ENCODE measurements at regions not wholly inside any gene's neighbourhood (a gene's known extent, or its start where the extent isn't known, plus 50 kb on each side); places are given as distances from the start of the nearest gene placed in this dataset.

- no peak for DNase-seq (ENCODE audit: low read depth)
These were observed 101.9 kb downstream of the SLIT2 start for GRCh38 chr4:20353646-20354045.

GRCh38 chr4:20354120-20354519, 102.4 kb downstream of the SLIT2 start:
- DNase-seq (ENCODE audit: low read depth), result no peak

DNA sequence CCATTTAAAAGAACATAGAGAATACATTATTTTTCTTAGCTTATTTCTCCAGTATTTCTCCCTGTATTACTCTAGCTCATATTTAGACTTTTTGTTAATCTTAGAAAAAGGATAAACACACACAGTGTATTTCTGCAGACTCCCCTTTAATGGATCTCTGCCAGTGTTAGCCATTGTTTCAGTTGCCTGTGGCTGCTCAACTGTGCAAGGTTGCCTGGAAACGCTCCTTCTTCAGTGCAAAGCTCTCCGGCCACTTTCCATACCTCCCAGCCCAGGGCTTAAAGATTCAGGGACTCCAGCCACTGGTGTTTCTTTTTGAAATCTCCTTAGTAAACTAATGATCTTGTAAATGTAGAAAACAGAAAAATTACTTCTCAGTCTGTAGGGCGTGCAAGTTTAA, 104.9 kb downstream of the SLIT2 start:
- no peak for DNase-seq (ENCODE audit: low read depth)

GRCh38 chr4:20358110-20358509, 106.4 kb downstream of the SLIT2 start:
- DNase-seq (ENCODE audit: low read depth), result no peak

DNA sequence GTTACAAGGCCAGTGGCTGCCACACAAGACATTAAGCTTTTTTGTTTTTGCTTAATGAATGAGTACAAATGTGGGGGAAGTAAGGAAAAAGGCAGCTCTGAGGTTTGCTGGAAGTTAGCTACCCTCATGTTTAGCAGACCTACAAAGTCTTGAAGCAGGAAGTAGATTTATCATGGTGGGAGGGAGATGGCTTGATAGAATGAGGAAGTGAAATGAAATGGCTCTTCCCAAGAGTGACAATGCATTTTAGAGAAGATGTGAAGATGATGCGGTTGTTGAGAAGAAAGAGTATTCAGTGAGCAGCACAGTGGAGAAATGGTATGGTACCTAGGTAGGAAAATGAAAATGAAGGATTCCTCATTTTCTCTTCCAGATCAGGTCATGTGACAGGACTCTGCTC, 108.0 kb downstream of the SLIT2 start:
- DNase-seq (ENCODE audit: low read depth), result no peak

DNA sequence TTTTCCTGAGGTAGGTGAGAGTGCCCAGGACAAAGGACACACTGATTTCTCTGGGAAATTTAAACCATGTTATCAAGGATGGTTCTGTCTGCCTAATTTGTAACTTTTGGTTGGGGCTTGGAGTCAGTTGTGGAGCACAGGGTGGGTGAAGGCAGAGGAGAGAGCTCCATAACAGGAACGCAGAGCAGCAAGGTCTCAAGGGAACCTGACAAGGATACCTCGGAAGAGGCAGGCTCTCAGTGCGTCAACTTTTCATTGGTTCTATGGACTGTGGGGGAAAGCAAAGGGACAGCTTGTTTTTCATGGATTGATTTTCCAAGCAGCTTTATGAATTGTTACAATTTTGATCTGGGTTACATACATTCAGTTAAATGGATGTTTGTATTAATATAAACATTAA, 110.4 kb downstream of the SLIT2 start:
- no peak for DNase-seq (ENCODE audit: low read depth)

DNA sequence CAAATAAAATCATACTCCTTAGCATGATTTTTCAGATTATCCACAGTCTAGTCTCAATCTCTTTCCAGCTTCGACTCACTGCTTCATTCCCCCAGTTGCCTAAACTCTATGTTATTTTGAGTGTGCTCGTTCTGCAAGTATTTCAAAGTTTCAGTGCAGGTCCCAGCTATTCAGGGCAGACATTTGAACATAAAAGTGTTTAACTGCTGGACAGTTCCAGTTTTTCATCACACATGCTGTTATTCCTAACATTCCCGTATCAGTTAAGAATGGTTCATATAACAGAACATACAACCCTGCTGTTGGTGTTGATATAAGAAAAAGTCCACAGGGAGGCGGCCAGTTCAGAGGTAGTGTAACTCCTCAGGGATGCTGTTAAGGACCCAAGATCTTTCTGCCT, 113.3 kb downstream of the SLIT2 start:
- DNase-seq (ENCODE audit: low read depth), result no peak

- DNase-seq (ENCODE audit: low read depth), result no peak
These were observed 115.7 kb downstream of the SLIT2 start for GRCh38 chr4:20367446-20367845.

GRCh38 chr4:20368926-20369325, 117.2 kb downstream of the SLIT2 start:
- no peak for DNase-seq (ENCODE audit: low read depth)

DNA sequence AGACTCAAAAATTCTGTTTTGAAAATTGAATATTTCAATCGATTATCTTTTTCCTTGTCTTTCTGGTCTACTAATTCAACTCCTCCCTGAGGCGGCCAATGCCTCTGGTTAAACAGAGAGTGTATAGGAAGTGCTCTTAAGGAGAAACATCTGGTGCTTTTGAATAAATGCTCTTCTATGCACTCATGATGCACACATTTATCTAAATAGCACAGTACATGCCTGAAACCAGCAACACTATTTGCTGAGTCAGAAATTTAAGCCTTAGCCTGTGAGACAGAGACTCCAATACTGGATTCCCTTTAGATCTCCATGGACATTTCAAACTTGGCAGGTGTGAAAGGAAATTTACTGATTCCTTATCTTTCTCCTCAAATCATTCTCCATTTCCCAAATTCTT, 118.6 kb downstream of the SLIT2 start:
- no peak for DNase-seq (ENCODE audit: low read depth)

GRCh38 chr4:20376070-20376469, 124.4 kb downstream of the SLIT2 start:
- no peak for DNase-seq (ENCODE audit: low read depth)

- DNase-seq (ENCODE audit: low read depth), result peak; percentile 54
These were observed 126.5 kb downstream of the SLIT2 start for GRCh38 chr4:20378181-20378580.

DNA sequence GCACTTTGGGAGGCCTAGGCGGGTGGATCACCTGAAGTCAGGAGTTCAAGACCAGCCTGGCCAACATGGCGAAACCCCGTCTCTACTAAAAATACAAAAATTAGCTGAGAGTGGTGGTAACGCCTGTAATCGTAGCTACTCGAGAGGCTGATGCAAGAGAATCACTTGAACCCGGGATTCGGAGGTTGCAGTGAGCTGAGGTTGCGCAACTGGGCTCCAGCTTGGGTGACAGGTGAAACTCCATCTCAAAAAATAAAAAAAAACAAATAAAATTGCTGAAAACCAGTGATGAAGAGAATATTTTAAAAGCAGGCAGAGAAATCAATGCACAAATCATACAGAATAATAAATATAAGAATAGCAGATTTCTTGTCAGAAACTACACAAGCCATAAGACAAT, 129.3 kb downstream of the SLIT2 start:
- no peak for DNase-seq (ENCODE audit: low read depth)

DNA sequence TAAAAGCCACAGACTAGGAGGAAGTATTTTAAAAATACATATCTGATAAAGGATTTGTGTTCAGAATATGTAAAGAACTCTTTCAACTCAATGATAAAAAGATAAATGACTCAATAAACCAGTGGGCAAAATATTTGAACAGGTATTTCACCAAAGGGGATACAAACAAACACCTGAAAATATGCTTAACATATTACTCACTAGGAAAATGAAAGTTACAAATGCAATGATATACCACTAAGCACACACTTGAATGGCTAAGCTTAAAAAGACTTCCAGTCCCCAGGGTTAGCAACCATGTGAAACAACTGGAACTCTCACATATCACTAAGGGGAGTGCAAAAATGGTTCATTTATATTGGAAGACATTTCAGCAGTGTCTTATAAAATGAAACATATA, 131.6 kb downstream of the SLIT2 start:
- DNase-seq (ENCODE audit: low read depth), result no peak

DNA sequence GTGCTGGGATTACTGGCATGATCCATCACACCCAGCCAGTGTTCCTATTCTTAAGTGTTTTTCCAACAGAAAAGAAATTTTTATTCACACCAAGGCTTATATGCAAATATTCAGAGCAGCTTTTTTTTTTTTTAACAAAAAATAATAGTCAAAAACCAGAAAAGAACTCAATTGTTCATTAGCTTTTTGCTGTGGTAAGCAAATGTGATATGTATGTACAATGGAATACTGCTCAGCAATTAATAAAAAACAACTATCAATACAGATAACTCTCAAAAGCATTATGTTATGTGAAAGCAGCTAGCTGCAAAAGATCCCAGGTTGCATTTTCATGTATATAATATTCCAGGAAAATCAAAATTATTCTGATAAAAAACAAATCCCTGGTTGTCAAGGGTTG, 132.3 kb downstream of the SLIT2 start:
- DNase-seq (ENCODE audit: low read depth), result no peak

DNA sequence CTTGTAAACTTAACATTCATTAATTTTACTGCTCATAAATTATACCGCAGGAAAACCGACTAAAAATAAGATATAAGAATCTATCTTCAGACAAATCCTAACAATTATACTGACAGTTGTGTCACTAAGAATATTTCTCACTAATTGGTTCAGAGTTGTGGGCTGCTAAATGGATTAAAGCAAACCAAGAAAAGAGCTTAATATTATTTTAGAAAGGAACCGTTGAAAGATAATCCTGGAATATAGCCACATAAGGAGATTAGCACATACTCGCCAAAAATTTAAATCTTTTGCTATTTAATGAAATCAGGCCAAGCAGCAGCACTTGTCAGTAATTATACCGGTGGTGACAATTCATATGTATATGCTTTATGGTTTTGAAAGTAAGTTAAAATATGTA, 132.8 kb downstream of the SLIT2 start:
- DNase-seq (ENCODE audit: low read depth), result no peak

DNA sequence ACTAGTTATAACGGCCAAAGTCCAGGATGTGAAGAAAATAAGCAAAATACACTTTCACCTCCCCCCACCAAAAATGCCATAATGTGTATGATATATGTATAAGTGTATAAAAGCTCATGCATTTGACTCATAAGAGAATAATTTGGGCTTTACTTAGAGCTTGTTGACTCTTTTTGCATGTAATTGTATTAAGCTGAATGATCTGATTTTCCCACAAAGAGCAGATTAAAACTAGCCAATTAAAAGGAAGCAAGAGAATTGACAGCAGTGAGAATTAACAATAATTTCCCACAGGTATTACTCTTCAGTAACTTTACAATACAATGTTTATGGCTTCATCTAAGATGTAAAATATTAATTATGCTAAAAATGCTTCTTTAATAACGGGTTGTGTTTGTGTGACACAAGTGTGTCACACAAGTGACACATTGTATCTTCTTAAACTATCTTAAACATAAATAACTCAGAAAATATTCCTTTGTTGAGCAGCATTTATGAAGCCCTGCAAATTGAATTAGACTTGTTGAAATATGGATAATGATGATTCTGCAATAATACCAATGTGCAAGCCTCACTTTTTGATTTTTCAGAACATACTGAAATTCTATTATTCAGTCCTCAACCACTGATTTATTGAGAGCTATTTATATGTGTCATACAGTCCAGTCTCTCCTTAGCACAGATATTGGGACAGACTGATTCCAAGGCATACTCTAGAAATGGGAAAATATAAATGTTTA, 134.5 kb downstream of the SLIT2 start:
- DNase-seq (ENCODE audit: low read depth), result no peak

DNA sequence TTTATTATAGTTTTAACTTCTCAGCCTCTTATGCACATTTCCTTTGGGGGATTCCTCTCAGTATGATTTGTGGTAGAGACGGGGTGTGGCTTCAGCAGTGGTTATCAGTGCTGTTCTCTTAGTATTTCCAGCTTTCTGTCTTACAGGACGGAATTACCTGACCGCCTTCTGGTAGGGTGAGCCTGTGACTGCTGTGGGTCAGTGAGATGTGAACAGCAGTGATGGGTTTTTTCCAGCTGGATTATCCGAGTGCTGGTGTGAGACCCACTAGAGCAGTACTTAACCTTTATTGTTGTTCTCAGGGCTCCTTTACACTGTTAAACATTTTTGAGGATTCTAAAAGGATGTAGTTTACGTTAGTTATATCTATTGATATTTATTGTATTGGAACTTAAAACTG, 135.2 kb downstream of the SLIT2 start:
- no peak for DNase-seq (ENCODE audit: low read depth)

DNA sequence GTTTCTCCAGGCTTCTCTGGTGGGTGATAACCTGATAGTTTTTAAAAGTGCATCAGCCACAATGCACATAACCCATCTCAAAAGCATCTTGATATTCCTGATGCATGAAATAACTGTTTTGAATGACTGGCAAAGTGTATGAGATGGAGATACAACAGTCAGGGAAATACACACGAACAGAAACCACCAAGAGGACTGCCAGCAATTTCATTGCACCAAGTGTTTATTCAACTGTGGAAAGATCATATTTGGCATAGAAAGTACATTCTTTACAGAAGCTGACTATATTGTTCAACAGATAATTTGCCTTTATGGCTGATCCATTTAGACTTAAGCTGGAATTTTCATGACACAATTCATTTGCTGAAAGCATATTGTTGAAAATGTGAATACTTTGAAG, 139.5 kb downstream of the SLIT2 start:
- DNase-seq (ENCODE audit: low read depth), result no peak

GRCh38 chr4:20391912-20392311, 140.2 kb downstream of the SLIT2 start:
- DNase-seq (ENCODE audit: low read depth), result no peak

GRCh38 chr4:20393486-20394100, 141.9 kb downstream of the SLIT2 start:
- no peak for DNase-seq (ENCODE audit: low read depth)

- DNase-seq (ENCODE audit: low read depth), result no peak
These were observed 142.8 kb downstream of the SLIT2 start for GRCh38 chr4:20394512-20394911.

DNA sequence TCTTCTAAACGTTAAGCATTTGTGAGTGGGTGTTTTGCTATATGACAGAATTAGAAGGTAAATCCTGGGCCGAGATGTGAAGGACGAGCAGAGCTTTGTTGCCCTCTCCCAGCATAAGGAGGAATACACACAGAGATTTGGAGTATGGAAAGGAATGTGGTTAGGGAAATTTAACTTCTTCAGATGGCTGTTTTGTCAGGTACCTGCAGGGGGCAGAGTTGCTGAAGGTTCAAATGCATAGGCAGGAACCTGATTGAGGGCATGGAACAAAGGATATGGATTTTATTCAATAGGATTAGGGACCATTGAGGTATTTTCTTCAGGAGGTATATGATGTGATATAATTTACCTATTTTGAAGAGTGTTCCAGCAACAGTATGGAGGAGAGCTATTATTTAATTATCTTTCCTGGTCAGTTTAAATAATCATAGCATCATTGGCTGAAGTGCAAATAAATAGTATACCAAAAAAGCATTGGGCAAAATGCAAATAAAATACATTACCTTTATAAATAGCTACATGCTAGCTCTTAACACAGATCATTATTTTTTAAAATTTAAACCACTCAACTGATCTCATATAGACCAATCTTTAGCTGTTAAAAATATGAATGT, 143.6 kb downstream of the SLIT2 start:
- peak; percentile 59 for DNase-seq (ENCODE audit: low read depth)

DNA sequence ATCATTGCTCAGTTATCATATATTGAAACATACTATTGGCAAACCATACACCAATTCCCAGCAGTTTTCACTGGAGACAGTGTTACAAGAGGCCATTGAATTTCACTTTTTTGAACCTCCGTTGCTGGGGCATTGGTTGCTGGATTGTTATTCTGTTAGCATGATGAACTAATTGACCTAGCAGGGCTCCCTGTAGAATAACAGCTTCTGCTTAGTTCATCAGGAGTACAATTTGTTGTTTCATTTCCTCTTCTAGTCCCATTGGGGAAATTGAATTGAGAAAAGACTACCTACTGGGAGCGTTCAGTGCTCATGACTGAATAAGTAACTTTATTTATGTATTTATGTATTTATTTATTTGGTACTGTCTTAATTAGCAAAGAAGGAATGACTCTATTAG, 151.6 kb downstream of the SLIT2 start:
- DNase-seq (ENCODE audit: low read depth), result no peak
